NCI-H2171 (cell line): ENCODE measurements at regions not wholly inside any gene's neighbourhood (a gene's known extent, or its start where the extent isn't known, plus 50 kb on each side); places are given as distances from the start of the nearest gene placed in this dataset.
"Not testable (repeated sequence)": the region's sequence is repeated elsewhere in the genome, so short reads cannot be mapped to it uniquely, and the experiment has no call there.

Source experiments
- DNase-seq: peaks from one replicate; lab custom pipeline; 2025; lab: John Stamatoyannopoulos, UW

DNA sequence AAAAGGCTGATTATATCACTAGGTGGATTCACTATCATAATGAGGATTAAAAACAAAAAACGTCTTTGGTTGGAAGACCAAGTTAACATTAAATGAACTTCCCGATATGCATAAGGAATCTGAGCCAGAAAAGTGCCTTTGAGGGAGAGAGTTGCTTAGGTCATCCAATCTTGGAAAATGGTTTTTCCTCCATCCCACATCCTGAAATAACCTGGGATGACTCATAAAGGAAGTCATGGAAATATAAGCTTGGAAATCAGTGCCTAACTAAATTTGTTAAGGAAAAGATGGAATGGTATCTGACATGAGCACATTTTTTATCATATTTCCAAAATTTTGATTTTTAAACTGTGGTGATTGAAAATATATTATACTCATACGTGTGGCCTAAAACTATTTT, 66.0 kb downstream of the KBTBD8 start:
- DNase-seq = no peak

DNA sequence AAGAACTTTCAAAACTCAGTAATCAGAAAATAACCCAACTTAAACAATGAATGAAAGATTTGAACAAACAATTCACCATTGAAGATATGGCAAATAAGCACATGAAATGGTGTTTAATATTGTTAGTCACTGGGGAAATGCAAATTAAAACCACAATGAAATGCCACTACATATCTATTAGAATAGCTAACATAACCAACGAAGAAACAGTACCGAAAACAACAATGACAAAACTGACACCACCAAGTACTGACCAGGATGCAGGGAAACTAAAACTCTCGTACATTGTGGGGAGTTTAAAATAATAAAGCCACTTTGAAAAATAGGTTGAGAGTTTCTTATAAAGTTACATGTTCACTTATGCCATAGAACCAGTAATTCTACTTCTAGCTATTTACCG, 69.1 kb downstream of the KBTBD8 start:
- no peak for DNase-seq

DNA sequence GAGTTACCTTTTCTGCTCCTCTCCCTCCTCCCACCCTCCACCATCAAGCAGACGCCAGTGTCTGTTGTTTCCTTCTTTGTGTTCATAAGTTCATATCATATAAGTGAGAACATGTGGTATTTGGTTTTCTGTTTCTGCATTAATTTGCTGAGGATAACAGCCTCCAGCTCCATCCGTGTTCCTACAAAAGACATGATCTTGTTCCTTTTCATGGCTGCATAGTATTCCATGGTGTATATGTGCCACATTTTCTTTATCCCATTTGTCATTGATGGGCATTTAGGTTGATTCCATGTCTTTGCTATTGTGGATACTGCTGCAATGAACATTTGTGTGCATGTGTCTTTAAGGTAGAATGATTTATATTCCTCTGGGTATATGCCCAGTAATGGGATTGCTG, 74.5 kb downstream of the KBTBD8 start:
- DNase-seq = not testable (repeated sequence)

DNA sequence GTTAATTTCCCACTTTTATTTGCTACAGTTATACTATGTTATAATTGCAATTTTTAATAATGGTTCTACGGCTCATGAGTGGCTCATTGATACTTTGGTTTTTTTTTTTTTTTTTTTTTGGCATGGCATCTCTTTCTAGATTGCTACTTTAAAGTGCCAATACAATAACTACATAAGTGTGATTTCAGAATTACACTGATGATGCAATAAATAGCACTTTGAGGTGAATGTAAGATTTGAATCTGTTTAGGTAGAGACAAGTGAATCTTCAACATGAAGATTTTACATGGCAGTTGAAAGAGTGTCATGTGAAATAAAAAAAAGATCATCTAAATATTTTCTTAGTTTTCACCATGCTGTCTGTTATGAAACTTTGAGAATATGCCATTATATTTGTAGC, 75.7 kb downstream of the KBTBD8 start:
- DNase-seq = no peak

DNA sequence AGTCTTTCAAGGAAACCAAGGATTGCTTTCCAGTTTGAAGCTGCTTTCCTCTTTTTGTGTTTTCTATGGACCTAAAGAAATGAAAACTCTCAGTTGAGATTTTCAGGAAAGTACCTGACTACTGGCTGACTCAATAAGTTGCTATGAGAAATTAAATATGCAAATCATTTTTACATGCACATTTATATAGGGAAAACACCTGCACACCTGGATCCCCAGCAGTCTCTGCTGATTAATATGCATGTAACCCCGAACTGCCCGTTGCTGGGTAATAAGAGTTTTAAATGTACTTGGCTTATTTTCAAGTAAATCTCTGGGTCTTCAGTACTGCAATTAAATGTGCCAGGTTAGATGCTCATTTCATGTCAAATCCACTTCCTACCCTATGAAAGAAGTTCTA, 77.2 kb downstream of the KBTBD8 start:
- no peak for DNase-seq

DNA sequence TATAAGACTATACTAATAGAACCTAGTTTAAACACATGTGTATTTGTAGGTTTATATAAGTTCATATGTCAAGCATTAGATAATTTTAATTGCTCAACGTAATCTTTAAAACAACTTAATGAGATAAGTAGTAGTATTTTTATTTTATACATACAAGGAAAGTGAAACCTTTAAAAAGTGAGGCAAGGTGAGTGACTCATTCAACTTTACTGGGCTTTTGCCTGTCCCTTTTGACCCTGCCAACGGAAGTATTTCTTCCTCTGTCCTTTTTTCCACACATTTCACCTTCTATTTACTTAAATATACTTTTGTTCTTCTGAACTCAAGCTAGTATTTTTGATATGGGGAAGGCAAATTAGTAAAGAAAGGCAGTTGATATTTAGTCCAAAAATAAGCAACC, 78.5 kb downstream of the KBTBD8 start:
- DNase-seq = no peak

DNA sequence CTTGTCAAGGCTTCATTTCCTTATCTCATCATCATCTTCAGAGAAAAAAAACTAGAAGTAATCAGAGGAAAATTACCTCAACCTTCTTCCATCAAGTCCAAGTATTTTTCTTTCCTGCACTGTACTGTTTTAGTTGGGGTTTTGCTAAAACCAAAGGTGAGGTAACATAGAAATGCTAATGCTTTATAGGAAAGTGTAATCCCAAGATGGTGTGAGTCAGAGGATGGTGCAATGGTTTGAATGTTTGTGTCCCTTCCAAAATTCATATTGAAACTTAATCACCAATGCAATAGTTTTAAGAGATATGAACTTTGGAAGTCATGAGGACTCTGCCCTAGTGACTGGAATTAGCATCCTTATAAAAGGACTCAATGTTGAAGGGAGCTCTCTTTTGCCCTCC, 79.5 kb downstream of the KBTBD8 start:
- no peak for DNase-seq

DNA sequence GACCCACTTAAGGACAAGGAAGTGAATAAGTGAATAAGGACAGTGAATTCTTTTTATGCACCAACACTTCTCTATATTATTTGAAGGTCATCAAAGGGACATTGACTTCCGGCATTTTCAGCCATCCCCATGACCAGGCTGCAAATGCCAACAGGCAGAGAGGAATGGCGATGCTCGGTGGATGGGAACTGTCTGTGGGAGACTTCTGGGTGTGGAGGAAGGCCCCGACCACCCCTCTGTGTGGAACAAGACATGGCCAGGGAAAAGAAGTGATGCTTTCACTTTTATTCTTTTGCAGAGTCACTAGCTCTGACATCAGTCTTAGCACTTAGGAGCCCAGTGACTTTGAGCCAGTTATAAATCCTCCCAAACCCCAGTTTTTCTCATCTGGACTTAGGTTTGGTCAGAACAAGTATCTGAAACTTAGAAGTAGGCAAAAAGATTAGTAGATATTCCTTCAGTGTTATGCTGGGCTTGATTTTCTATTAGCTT, 84.5 kb downstream of the KBTBD8 start:
- no peak for DNase-seq

DNA sequence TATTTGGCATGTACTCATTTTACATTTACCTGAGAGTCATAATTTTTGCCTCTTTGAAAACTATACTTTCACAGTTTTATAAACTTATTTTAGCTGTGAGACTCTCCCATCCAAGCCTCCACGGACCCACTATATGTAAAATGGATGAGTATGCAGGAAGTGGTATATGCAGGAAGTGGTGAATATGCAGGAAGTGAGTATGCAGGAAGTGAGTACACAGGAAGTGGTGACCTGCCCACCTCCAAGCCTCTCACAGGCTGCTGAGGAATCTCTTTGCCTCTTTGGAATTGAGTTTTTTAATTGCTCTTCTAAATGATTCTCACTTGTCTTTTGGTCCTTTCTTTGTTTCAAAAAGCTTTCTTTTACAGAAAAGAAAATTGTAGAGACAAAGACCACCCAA, 85.2 kb downstream of the KBTBD8 start:
- DNase-seq = no peak

DNA sequence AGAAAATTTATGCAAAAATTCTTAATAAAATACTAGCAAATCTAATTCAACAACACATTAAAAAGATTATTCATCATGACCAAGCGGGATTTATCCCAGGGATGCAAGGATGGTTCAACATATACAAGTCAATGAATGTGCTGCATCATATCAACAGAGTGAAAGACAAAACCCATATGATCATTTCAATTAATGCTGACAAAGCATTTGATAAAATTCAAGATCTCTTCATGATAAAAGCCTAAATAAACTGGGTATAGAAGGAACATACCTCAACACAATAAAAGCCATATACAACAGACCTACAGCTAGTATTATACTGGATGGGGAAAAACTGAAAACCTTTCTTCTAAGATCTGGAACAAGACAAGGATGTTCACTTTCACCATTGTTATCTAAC, 89.7 kb downstream of the KBTBD8 start:
- no peak for DNase-seq

DNA sequence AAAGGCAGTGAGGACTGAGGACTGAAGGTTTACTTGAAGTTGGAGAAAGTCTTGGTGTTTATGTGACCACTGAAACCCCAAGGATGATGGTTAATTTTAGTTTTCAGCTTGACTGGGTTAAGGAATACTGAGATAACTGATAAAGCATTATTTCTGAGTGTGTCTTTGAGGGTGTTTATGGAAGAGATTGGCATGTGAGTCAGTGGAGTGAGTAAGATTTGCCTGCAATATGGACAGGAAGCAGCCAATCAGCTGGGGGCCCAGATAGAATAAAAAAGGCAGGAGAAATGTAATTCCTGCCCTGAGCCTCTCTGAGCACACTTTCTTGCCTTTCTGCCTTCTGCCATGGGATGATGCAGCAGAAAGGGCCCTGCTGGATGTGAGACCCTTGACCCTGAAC, 92.4 kb downstream of the KBTBD8 start:
- no peak for DNase-seq

DNA sequence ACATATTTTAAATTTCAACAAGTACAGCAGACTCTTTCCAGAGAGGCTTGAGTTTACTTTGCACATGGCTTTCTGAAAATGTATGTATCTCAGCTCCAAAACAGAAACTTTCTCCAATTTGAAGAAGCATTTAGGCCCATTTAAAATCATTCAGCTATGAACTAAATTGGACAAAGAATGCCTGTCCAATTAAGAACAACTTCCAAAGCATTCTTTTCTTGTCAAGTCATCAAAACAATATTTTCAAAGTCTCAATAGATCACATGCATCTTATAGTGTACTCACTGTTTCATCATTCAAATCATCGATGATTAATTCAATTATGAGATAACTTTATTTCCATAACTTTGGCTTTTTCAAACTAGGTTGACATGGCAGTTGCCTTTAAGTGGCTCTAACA, 95.2 kb downstream of the KBTBD8 start:
- DNase-seq = no peak

DNA sequence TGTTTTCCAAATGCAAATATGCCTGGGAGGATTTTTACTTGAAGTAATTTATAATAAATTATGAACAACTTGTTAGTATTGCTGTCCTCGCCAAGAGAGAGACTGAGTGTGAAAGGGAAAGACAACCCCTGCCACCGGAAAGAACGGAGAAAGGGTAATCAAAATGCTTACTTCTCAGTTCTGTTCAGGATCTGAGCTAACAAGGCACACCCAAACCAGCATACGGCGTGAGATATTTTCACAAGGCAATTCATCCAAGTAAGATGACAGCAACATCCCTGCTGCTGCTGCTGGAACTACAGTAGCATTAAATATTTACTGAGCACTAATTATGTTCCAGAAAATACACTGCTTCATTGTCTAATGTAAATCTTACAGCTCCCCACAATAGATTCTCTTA, 96.1 kb downstream of the KBTBD8 start:
- DNase-seq = no peak

DNA sequence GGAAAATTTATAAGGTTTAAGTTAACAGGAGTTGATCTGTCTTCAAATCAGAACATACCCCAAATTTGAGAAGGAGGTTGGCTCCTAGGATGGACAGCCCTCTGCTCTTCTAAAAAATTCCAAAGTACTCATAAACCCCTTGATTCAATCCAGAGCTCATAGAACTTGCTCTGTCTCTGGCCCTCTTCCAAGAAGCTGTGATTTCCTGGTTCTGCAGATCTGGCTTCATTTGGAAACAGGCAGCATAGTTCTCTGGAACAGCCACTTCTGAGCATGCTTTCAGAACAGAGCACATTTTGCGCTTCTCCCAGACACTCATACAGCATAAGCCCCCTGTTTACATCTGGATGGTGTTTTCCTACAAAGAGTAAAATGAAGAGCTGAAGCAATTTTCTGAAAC, 96.7 kb downstream of the KBTBD8 start:
- no peak for DNase-seq

DNA sequence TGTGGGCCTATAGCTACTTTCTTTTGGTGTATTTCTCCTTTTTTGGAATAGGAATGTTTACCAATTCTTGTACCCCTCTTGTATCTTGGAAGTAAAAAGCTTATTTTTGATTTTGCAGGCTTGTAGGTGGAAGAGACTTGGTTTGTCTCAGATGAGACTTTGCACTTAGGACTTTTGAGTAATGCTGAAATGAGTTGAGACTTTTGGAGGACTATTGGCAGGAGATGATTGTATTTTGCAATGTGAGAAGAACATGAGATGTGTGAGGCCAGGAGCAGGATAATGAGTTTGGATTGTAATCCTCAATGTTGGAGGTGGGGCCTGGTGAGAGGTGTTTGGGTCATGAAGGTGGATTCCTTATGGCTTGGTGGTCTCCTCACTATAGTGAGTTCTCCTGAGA, 106.3 kb downstream of the KBTBD8 start:
- DNase-seq = no peak

DNA sequence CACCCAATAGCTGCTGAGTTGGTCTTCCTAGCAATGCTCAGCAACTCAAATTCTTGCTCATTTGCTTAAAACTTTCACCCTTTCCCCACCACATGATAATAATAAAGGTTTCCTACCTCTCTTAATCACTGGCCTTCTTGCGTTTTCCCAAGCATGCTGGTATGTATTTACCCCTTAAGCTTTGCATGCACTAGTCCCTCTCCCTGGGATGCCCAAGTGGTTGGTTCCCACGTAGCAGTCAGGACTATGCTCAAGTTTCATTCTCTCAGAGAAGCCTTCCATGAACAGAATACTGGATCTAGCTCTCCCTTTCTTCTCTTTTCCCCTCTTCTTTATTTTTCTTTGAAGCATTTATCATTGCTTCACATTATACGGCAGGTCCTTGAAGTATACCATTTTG, 108.8 kb downstream of the KBTBD8 start:
- no peak for DNase-seq

DNA sequence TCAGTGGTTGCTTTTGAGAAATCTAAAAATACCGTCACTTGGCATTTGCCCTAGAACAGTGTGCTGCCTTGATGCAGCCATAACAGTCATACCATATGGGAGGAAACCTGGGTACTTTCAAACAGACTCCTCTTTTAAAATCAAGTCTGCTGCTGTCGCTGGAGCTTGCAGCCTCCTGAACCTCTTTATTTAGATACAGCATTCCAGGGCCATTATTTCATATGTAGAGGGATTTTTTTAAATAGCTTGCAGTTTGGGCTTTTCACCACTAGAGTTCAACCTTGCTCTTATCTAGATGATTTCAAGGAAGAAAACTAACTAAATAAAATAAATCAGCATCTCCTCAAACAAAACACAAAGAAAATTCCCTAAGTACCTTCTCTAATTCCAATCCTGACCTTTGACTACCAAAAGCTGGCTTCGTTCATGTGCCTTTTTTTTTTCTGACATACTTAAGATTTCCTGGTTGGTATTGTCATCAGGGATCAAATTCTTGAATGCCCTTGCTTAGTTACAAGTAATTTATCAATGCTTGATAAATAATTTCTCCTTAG, 111.6 kb downstream of the KBTBD8 start:
- no peak for DNase-seq

DNA sequence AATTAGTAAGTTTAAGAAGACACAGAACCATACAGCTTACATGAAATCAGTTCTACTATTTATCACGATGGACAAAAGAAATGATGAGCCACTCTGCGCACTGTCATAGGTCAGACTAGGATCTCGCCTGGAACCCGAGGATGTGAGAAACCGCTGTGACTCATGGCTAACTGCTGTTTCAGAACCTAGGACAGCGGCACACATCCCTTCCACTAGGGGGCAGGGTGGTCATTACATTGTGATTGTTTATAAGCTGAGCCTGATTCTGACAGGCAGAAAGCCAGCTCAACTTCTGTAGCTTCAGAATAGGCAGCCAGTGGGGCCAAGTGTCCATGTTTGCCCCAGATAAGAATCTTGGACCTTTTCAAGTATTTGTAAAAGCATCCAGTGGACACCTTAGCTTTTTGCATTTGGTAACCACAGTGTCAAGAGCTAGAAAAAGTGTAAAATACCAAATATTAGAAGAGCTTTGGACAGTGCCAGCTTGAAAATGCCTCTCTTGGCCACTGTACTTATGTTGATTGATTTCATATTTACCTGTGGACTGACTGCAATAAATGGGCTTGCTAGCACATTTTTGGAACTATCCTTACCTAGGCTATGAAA, 115.8 kb downstream of the KBTBD8 start:
- DNase-seq = peak; percentile 26

DNA sequence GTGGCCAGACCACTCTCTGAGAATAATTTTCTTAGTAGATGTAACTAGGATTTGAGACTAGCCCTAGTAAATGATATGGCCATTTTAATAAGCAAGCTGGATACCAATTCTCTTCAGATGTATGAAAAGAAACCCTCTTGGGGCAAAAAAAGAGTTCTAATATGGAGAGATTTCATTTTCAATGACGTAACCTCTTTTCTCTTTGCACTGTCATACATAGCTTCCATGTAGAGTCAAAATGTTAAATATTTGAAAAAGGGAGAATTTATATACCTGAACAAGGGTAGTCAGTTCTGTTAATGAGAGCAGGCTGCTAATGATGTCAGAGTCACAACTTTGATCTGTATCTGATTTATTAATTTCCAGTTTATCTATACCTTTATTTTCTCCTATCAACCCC, 120.0 kb downstream of the KBTBD8 start:
- DNase-seq = no peak

DNA sequence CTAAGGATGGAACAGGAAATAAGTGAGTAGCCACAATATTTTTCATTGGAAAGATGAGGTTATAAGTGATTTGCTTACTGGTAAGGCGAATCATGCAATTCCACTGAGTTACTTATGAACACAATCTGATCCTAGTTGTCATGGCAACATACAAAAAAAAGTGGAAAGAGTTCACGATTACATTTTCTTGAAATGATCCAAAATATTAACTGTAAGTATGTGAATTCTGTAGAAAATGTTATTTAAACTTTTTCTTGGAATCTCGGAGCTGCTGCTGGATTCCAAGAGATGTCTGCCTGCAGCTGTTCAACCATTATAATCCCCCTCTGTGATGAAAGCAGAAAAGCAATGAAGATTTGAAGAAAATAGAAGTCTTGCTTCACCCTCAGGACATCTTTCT, 120.5 kb downstream of the KBTBD8 start:
- DNase-seq = no peak

DNA sequence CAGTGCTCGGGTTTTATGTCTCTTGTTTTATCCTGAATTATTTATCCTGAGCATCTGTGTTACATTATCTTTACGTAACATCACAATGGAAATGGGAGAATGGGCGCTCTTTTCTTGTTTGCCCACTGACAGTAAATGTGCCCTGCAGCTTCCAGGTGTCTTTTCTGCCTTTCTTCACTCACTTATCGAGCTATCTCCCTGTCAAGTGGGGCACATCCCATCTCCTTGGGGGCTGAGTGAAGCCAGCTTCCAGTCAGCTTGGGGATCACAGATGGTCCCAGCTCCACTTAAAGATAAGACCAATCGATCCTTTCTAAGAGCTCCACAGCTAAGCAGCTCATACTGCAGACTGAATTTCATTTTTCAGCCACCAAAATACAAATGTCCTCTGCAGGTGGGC, 125.8 kb downstream of the KBTBD8 start:
- no peak for DNase-seq

DNA sequence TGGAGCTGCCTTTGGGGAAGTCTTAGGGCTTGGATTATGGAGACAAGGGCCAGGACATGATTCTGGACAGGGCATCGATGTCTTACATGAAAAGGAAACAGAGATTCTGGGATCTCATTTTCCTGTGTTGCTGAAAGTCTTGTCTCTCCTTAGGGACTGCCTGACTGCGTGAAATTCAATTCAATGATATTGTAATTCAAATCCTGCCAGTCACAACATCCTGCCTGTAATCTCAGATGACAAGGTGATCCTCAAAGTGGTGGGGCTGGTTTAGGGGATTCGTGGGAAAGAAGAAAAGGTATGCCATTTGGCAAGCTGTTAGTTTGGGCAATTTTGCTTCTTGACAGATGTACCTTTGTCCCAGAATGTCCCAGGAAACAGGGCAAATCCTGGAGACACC, 129.1 kb downstream of the KBTBD8 start:
- no peak for DNase-seq

DNA sequence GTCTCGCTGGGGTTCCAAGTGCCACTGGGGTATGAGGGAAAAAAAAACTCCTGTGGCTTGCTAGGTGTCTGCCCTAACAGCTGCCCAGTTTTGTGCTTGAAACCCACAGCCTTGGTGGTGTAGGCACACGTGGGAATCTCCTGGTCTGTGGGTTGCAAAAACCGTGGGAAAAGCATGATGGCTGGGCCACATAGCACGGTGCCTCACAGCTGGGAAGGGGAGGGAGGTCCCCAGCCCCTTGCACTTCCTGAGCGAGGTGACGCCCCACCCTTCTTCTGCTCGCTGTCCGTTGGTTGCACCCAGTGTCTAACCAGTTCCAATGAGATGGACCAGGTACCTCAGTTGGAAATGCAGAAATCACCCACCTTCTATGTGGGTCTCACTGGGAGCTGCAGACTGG, 144.3 kb downstream of the KBTBD8 start:
- no peak for DNase-seq

DNA sequence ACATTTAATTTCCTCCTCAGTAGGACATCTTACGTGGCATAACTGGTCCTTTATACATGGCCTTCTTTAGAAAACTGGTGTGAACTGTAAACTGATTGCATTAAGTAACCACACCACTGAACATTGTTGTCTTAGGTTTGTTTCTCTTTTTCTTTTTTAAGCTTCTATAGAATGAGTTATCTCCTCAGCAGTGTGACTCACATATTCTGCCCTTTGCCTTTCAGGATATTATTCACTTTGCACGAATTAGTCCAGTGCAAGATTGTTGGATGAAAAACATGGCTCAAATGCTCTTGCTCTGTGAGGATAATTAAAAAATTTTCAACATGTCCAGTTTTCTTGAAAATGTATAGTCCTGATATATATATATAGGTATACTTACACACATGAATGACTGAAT, 147.6 kb downstream of the KBTBD8 start:
- DNase-seq = no peak
